Stimulated activated CD4-positive, alpha-beta T cell treated with anti-CD3 and anti-CD28 coated beads, Interleukin-2, amount 100 ng/mL, for 24 hours (primary cell): ENCODE measurements at regions not wholly inside any gene's neighbourhood (a gene's known extent, or its start where the extent isn't known, plus 50 kb on each side); places are given as distances from the start of the nearest gene placed in this dataset.
"Not testable (repeated sequence)": the region's sequence is repeated elsewhere in the genome, so short reads cannot be mapped to it uniquely, and the experiment has no call there.

ENCODE experiments used
- DNase-seq, 2 donors: peaks; one replicate each; pipeline ENCODE4 v3.0.0-alpha.2; 2020

GRCh38 chr13:21883713-21884112, 212.8 kb downstream of the FGF9 start:
- DNase-seq = no peak

- no peak for DNase-seq
These were observed 213.5 kb downstream of the FGF9 start for GRCh38 chr13:21884299-21884909.

GRCh38 chr13:21884965-21885567, 214.2 kb downstream of the FGF9 start:
- DNase-seq = no peak

- no peak for DNase-seq
These were observed 214.9 kb downstream of the FGF9 start for GRCh38 chr13:21885714-21886224.

- DNase-seq = no peak
These were observed 218.8 kb downstream of the FGF9 start for GRCh38 chr13:21889651-21890050.

- not testable (repeated sequence) for DNase-seq
These were observed 219.3 kb downstream of the FGF9 start for GRCh38 chr13:21890220-21890619.

GRCh38 chr13:21894091-21894490, 223.2 kb downstream of the FGF9 start:
- DNase-seq = no peak

GRCh38 chr13:21894703-21895699, 224.1 kb downstream of the FGF9 start:
- no peak for DNase-seq

- no peak for DNase-seq
These were observed 224.9 kb downstream of the FGF9 start for GRCh38 chr13:21895779-21896178.

- no peak for DNase-seq
These were observed 226.3 kb downstream of the FGF9 start for GRCh38 chr13:21897161-21897560.

- DNase-seq = no peak
These were observed 227.6 kb downstream of the FGF9 start for GRCh38 chr13:21898459-21898858.

GRCh38 chr13:21898945-21899344, 228.1 kb downstream of the FGF9 start:
- no peak for DNase-seq

- no peak for DNase-seq
These were observed 230.5 kb downstream of the FGF9 start for GRCh38 chr13:21901336-21901735.

- DNase-seq = no peak
These were observed 231.2 kb downstream of the FGF9 start for GRCh38 chr13:21901811-21902708.

GRCh38 chr13:21902709-21903098, 231.8 kb downstream of the FGF9 start:
- no peak for DNase-seq

GRCh38 chr13:21905486-21905885, 234.6 kb downstream of the FGF9 start:
- DNase-seq = no peak

- no peak for DNase-seq
These were observed 238.5 kb downstream of the FGF9 start for GRCh38 chr13:21909331-21909730.

- no peak for DNase-seq
These were observed 239.7 kb downstream of the FGF9 start for GRCh38 chr13:21910546-21910945.

- DNase-seq = no peak
These were observed 240.9 kb downstream of the FGF9 start for GRCh38 chr13:21911646-21912298.

- no peak for DNase-seq
These were observed 242.1 kb downstream of the FGF9 start for GRCh38 chr13:21913010-21913409.

- no peak for DNase-seq
These were observed 246.5 kb downstream of the FGF9 start for GRCh38 chr13:21917086-21918015.
